HEK293 (cell line): ENCODE measurements at regions not wholly inside any gene's neighbourhood (a gene's known extent, or its start where the extent isn't known, plus 50 kb on each side); places are given as distances from the start of the nearest gene placed in this dataset.

Experiments
- CTCF ChIA-PET: fragments of 350-600 bp; formaldehyde crosslinking; extraction: SDS; loops from one replicate; lab custom pipeline; 2021; ENCODE audit warnings: antibody characterized with exemption; lab: Yijun Ruan, JAX
- POLR2A ChIA-PET: fragments of 300-600 bp; formaldehyde crosslinking; extraction: SDS; loops from one replicate; lab custom pipeline; 2020; ENCODE audit warnings: antibody characterized with exemption, inconsistent platforms; lab: Yijun Ruan, JAX
- H3K27ac ChIP-seq: fragments of 200-500 bp; sonication (Bioruptor generic); 2 replicates; pipeline ENCODE4 v1.5.1; 2014; ENCODE audit warnings: low read depth, low read length, control low read depth, inconsistent platforms; ENCODE audit errors: extremely low read depth
- H3K36me3 ChIP-seq, 2 experiments: fragments of 200-500 bp in 1 of 2; sonication (Bioruptor generic) in 1 of 2; 1 replicate in 1 of 2; 2 replicates in 1 of 2; pipeline ENCODE4 v1.5.1; 2014 to 2017; ENCODE audit warnings: inconsistent platforms in 2 of 2, low read length in 2 of 2; ENCODE audit not compliant: control insufficient read depth in 2 of 2, insufficient read depth in 1 of 2
- H3K4me1 ChIP-seq: fragments of 200-500 bp; sonication (Bioruptor generic); 2 replicates; pipeline ENCODE4 v1.5.1; 2014; ENCODE audit warnings: mild to moderate bottlenecking, low read length, inconsistent platforms; ENCODE audit not compliant: control insufficient read depth, insufficient read depth
- H3K4me3 ChIP-seq: 2 replicates; pipeline ENCODE4 v1.5.1; 2011; ENCODE audit warnings: low read depth, mild to moderate bottlenecking, control low read depth, low read length, moderate library complexity
- H3K9me3 ChIP-seq: fragments of 200-500 bp; sonication (Bioruptor generic); 2 replicates; pipeline ENCODE4 v1.5.1; 2014; ENCODE audit warnings: low read depth, low read length, inconsistent platforms; ENCODE audit not compliant: control insufficient read depth, insufficient read depth
- MEIS1 ChIP-seq: sonication (generic); formaldehyde crosslinking; IDR thresholded peaks from 2 replicates; pipeline ENCODE4 v1.8.1; 2022; ENCODE audit warnings: missing genetic modification reagents, mild to moderate bottlenecking, borderline replicate concordance
- TCF7L2 ChIP-seq: IDR thresholded peaks from 2 replicates; pipeline ENCODE4 v1.6.1; 2011; ENCODE audit warnings: low read depth, mild to moderate bottlenecking, inconsistent platforms, low read length, moderate library complexity, borderline replicate concordance
- TRIM28 ChIP-seq: IDR thresholded peaks from 2 replicates; pipeline ENCODE4 v1.6.1; 2011; ENCODE audit warnings: low read length, control low read depth, borderline replicate concordance
- YY1 ChIP-seq: fragments of 450-650 bp; formaldehyde crosslinking; IDR thresholded peaks from 2 replicates; pipeline ENCODE4 v1.5.1; 2018; ENCODE audit warnings: missing biosample characterization, missing genetic modification characterization
- ZIC2 ChIP-seq: fragments of 450-650 bp; formaldehyde crosslinking; IDR thresholded peaks from 2 replicates; pipeline ENCODE4 v1.5.1; 2016; ENCODE audit warnings: missing biosample characterization, missing genetic modification characterization
- ZNF114 ChIP-seq: fragments of 450-650 bp; formaldehyde crosslinking; IDR thresholded peaks from 2 replicates; pipeline ENCODE4 v1.5.0; 2017; ENCODE audit warnings: missing biosample characterization, missing genetic modification characterization
- ZNF2 ChIP-seq: fragments of 450-650 bp; formaldehyde crosslinking; IDR thresholded peaks from 2 replicates; pipeline ENCODE4 v1.5.1; 2016; ENCODE audit warnings: missing biosample characterization, missing genetic modification characterization
- ZNF324 ChIP-seq: fragments of 450-650 bp; formaldehyde crosslinking; IDR thresholded peaks from 2 replicates; pipeline ENCODE4 v1.5.1; 2016; ENCODE audit warnings: missing biosample characterization, missing genetic modification characterization
- ZNF391 ChIP-seq: fragments of 450-650 bp; formaldehyde crosslinking; IDR thresholded peaks from 2 replicates; pipeline ENCODE4 v1.5.1; 2016; ENCODE audit warnings: low read depth, missing biosample characterization, missing genetic modification characterization, borderline replicate concordance
- ZNF514 ChIP-seq: fragments of 450-650 bp; formaldehyde crosslinking; IDR thresholded peaks from 2 replicates; pipeline ENCODE4 v1.5.1; 2016; ENCODE audit warnings: missing biosample characterization, missing genetic modification characterization
- ZNF548 ChIP-seq: fragments of 450-650 bp; formaldehyde crosslinking; IDR thresholded peaks from 2 replicates; pipeline ENCODE4 v1.5.1; 2016; ENCODE audit warnings: missing biosample characterization, missing genetic modification characterization
- ZNF571 ChIP-seq: fragments of 450-650 bp; formaldehyde crosslinking; IDR thresholded peaks from 2 replicates; pipeline ENCODE4 v1.5.0; 2017; ENCODE audit warnings: missing biosample characterization, missing genetic modification characterization
- ZNF670 ChIP-seq: fragments of 450-650 bp; formaldehyde crosslinking; IDR thresholded peaks from 2 replicates; pipeline ENCODE4 v1.5.1; 2016; ENCODE audit warnings: missing biosample characterization, missing genetic modification characterization, low read depth
- TF ChIP-seq, protein P1 (sequence below): fragments of 450-650 bp; formaldehyde crosslinking; optimal IDR thresholded peaks from 2 replicates; pipeline ENCODE3; 2016; ENCODE audit warnings: missing biosample characterization, mild to moderate bottlenecking, missing genetic modification characterization
- TF ChIP-seq, protein P2 (sequence below): fragments of 450-650 bp; formaldehyde crosslinking; IDR thresholded peaks from 2 replicates; pipeline ENCODE4 v1.5.0; 2017; ENCODE audit warnings: missing biosample characterization, missing genetic modification characterization, borderline replicate concordance
- TF ChIP-seq, protein P3 (sequence below): fragments of 450-650 bp; formaldehyde crosslinking; IDR thresholded peaks from 2 replicates; pipeline ENCODE4 v1.5.1; 2017; ENCODE audit warnings: missing biosample characterization, missing genetic modification characterization
- TF ChIP-seq, protein P4 (sequence below): fragments of 450-650 bp; formaldehyde crosslinking; IDR thresholded peaks from 2 replicates; pipeline ENCODE4 v1.5.1; 2016; ENCODE audit warnings: missing biosample characterization, missing genetic modification characterization, borderline replicate concordance
- TF ChIP-seq, protein P5 (sequence below): fragments of 450-650 bp; formaldehyde crosslinking; IDR thresholded peaks from 2 replicates; pipeline ENCODE4 v1.5.1; 2016; ENCODE audit warnings: missing biosample characterization, missing genetic modification characterization, low read depth
- TF ChIP-seq, protein P6 (sequence below): fragments of 450-650 bp; formaldehyde crosslinking; IDR thresholded peaks from 2 replicates; pipeline ENCODE4 v1.5.1; 2016; ENCODE audit warnings: missing biosample characterization, missing genetic modification characterization

DNA sequence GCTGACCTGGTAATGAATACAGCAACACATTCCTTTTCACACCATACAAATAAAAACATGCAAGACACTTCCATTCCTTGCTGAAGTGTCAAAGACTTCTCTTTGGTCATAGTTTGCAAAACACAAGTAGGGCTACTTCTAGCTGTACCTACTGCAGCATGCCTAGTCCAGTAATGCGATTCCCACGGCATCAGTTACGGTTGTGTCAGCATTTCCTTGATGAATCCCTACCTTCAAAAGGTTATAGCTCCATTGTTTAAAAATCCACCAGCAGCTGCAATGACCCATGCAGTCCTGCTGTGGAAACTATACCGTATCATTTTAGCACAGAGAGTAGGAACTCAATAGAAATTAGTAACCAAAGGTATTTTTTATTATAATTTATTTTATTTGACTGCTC is 1371.5 kb downstream of the EPHA7 start:
- CTCF ChIA-PET = no interaction called here
- no peaks in the 10 kb centered on the region for H3K9me3 ChIP-seq
- TF ChIP-seq, protein P1, sequence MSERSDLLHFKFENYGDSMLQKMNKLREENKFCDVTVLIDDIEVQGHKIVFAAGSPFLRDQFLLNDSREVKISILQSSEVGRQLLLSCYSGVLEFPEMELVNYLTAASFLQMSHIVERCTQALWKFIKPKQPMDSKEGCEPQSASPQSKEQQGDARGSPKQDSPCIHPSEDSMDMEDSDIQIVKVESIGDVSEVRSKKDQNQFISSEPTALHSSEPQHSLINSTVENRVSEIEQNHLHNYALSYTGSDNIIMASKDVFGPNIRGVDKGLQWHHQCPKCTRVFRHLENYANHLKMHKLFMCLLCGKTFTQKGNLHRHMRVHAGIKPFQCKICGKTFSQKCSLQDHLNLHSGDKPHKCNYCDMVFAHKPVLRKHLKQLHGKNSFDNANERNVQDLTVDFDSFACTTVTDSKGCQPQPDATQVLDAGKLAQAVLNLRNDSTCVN = no peak
- TF ChIP-seq, protein P2, sequence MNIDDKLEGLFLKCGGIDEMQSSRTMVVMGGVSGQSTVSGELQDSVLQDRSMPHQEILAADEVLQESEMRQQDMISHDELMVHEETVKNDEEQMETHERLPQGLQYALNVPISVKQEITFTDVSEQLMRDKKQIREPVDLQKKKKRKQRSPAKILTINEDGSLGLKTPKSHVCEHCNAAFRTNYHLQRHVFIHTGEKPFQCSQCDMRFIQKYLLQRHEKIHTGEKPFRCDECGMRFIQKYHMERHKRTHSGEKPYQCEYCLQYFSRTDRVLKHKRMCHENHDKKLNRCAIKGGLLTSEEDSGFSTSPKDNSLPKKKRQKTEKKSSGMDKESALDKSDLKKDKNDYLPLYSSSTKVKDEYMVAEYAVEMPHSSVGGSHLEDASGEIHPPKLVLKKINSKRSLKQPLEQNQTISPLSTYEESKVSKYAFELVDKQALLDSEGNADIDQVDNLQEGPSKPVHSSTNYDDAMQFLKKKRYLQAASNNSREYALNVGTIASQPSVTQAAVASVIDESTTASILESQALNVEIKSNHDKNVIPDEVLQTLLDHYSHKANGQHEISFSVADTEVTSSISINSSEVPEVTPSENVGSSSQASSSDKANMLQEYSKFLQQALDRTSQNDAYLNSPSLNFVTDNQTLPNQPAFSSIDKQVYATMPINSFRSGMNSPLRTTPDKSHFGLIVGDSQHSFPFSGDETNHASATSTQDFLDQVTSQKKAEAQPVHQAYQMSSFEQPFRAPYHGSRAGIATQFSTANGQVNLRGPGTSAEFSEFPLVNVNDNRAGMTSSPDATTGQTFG (tag by site-specific recombination) = no peak
- TF ChIP-seq MEIS1 (CRISPR knock-in tag) (no peak), ZNF514 (no peak), ZNF2 (tag by site-specific recombination) (no peak), ZIC2 (tag by site-specific recombination) (no peak), ZNF548 (tag by site-specific recombination) (no peak)
- TF ChIP-seq, protein P3, sequence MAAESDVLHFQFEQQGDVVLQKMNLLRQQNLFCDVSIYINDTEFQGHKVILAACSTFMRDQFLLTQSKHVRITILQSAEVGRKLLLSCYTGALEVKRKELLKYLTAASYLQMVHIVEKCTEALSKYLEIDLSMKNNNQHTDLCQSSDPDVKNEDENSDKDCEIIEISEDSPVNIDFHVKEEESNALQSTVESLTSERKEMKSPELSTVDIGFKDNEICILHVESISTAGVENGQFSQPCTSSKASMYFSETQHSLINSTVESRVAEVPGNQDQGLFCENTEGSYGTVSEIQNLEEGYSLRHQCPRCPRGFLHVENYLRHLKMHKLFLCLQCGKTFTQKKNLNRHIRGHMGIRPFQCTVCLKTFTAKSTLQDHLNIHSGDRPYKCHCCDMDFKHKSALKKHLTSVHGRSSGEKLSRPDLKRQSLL (tag by site-specific recombination) = no peak
- TF ChIP-seq, protein P4, sequence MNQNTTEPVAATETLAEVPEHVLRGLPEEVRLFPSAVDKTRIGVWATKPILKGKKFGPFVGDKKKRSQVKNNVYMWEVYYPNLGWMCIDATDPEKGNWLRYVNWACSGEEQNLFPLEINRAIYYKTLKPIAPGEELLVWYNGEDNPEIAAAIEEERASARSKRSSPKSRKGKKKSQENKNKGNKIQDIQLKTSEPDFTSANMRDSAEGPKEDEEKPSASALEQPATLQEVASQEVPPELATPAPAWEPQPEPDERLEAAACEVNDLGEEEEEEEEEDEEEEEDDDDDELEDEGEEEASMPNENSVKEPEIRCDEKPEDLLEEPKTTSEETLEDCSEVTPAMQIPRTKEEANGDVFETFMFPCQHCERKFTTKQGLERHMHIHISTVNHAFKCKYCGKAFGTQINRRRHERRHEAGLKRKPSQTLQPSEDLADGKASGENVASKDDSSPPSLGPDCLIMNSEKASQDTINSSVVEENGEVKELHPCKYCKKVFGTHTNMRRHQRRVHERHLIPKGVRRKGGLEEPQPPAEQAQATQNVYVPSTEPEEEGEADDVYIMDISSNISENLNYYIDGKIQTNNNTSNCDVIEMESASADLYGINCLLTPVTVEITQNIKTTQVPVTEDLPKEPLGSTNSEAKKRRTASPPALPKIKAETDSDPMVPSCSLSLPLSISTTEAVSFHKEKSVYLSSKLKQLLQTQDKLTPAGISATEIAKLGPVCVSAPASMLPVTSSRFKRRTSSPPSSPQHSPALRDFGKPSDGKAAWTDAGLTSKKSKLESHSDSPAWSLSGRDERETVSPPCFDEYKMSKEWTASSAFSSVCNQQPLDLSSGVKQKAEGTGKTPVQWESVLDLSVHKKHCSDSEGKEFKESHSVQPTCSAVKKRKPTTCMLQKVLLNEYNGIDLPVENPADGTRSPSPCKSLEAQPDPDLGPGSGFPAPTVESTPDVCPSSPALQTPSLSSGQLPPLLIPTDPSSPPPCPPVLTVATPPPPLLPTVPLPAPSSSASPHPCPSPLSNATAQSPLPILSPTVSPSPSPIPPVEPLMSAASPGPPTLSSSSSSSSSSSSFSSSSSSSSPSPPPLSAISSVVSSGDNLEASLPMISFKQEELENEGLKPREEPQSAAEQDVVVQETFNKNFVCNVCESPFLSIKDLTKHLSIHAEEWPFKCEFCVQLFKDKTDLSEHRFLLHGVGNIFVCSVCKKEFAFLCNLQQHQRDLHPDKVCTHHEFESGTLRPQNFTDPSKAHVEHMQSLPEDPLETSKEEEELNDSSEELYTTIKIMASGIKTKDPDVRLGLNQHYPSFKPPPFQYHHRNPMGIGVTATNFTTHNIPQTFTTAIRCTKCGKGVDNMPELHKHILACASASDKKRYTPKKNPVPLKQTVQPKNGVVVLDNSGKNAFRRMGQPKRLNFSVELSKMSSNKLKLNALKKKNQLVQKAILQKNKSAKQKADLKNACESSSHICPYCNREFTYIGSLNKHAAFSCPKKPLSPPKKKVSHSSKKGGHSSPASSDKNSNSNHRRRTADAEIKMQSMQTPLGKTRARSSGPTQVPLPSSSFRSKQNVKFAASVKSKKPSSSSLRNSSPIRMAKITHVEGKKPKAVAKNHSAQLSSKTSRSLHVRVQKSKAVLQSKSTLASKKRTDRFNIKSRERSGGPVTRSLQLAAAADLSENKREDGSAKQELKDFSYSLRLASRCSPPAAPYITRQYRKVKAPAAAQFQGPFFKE = no peak
- TF ChIP-seq, protein P5, sequence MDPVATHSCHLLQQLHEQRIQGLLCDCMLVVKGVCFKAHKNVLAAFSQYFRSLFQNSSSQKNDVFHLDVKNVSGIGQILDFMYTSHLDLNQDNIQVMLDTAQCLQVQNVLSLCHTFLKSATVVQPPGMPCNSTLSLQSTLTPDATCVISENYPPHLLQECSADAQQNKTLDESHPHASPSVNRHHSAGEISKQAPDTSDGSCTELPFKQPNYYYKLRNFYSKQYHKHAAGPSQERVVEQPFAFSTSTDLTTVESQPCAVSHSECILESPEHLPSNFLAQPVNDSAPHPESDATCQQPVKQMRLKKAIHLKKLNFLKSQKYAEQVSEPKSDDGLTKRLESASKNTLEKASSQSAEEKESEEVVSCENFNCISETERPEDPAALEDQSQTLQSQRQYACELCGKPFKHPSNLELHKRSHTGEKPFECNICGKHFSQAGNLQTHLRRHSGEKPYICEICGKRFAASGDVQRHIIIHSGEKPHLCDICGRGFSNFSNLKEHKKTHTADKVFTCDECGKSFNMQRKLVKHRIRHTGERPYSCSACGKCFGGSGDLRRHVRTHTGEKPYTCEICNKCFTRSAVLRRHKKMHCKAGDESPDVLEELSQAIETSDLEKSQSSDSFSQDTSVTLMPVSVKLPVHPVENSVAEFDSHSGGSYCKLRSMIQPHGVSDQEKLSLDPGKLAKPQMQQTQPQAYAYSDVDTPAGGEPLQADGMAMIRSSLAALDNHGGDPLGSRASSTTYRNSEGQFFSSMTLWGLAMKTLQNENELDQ (tag by site-specific recombination) = no peak
- TF ChIP-seq, all 188 proteins: peak for 0
- no peak overlapping the region for H3K4me3 ChIP-seq
- no peak overlapping the region for H3K27ac ChIP-seq
- H3K36me3 ChIP-seq = no peaks in the 10 kb centered on the region
- POLR2A ChIA-PET = no interaction called here
- H3K4me1 ChIP-seq = no peaks in the 10 kb centered on the region

DNA sequence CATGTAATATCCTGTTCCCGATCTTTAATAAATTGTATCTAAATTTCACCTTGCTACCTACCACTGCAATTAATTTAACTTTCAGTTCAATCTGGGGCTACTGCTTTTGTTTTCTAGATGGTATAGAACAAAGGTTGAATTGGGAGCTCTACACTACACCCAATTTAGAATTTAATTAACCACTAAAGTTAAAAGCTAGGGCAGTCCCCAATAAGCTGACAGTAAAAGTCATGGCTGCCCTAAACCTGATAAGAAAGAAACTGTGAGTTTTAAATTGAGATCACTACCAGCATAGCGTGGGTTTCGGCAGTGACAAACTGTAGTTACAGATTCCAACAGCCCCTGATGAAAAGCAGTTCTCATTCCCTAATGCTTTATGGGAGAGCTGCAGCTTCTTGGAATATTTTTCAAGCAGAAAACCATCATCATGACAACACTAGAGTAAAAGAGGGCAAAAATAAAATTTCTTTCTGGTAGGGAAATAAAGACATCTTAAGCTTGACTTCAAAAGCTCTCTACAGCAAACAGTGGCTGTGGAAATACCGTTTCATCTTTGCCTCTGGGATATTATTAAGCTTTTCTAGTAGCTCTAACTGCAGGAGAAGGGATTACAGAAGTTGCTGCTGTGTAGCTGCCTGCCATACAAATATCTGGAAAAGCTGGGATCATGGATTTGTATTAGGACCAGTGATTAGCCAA is 1372.1 kb downstream of the EPHA7 start:
- H3K9me3 ChIP-seq = no peaks in the 10 kb centered on the region
- ChIA-PET CTCF (no interaction called here), POLR2A (no interaction called here)
- no peak overlapping the region for H3K4me3 ChIP-seq
- no peaks in the 10 kb centered on the region for H3K4me1 ChIP-seq
- H3K36me3 ChIP-seq = no peaks in the 10 kb centered on the region
- H3K27ac ChIP-seq = no peak overlapping the region
- TF ChIP-seq, protein P6, sequence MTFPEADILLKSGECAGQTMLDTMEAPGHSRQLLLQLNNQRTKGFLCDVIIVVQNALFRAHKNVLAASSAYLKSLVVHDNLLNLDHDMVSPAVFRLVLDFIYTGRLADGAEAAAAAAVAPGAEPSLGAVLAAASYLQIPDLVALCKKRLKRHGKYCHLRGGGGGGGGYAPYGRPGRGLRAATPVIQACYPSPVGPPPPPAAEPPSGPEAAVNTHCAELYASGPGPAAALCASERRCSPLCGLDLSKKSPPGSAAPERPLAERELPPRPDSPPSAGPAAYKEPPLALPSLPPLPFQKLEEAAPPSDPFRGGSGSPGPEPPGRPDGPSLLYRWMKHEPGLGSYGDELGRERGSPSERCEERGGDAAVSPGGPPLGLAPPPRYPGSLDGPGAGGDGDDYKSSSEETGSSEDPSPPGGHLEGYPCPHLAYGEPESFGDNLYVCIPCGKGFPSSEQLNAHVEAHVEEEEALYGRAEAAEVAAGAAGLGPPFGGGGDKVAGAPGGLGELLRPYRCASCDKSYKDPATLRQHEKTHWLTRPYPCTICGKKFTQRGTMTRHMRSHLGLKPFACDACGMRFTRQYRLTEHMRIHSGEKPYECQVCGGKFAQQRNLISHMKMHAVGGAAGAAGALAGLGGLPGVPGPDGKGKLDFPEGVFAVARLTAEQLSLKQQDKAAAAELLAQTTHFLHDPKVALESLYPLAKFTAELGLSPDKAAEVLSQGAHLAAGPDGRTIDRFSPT (tag by site-specific recombination) = no peak
- TF ChIP-seq ZNF571 (tag by site-specific recombination) (no peak), TCF7L2 (no peak), YY1 (no peak), ZNF114 (tag by site-specific recombination) (no peak), ZNF391 (tag by site-specific recombination) (no peak), ZNF324 (tag by site-specific recombination) (no peak), ZNF670 (tag by site-specific recombination) (no peak), TRIM28 (no peak)
